ENCODE measurements at regions not wholly inside any gene's neighbourhood (a gene's known extent, or its start where the extent isn't known, plus 50 kb on each side); places are given as distances from the start of the nearest gene placed in this dataset.

DNA sequence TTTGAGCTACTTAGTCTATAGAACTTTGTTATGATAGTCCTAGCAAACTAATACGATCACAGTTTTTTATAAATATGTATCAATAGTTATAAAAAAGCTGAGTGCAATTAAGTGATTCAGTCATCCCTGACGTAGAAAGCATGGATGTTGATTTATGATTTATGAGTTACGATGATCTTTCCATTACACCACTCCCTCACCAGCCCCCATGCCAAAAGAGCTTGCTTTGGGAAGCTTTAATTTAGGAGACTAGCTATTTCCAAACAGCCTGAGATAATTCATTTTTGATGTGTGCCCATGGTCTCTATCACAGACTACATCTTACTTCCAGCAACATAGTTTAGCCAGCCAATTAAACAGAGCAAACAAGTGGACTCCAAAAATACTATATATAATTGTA, 256.8 kb downstream of the GABRG2 start:
- TF ChIP-seq, protein P1, sequence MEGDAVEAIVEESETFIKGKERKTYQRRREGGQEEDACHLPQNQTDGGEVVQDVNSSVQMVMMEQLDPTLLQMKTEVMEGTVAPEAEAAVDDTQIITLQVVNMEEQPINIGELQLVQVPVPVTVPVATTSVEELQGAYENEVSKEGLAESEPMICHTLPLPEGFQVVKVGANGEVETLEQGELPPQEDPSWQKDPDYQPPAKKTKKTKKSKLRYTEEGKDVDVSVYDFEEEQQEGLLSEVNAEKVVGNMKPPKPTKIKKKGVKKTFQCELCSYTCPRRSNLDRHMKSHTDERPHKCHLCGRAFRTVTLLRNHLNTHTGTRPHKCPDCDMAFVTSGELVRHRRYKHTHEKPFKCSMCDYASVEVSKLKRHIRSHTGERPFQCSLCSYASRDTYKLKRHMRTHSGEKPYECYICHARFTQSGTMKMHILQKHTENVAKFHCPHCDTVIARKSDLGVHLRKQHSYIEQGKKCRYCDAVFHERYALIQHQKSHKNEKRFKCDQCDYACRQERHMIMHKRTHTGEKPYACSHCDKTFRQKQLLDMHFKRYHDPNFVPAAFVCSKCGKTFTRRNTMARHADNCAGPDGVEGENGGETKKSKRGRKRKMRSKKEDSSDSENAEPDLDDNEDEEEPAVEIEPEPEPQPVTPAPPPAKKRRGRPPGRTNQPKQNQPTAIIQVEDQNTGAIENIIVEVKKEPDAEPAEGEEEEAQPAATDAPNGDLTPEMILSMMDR (IDR thresholded peaks at IDR 0.05), result no peak
- TF ChIP-seq POLR2AphosphoS5 (IDR thresholded peaks at IDR 0.05), result no peak
- no peak for TF ChIP-seq POLR2A (IDR thresholded peaks at IDR 0.05; ENCODE audit: low read depth)
